ENCODE measurements at regions not wholly inside any gene's neighbourhood (a gene's known extent, or its start where the extent isn't known, plus 50 kb on each side); places are given as distances from the start of the nearest gene placed in this dataset.

DNA sequence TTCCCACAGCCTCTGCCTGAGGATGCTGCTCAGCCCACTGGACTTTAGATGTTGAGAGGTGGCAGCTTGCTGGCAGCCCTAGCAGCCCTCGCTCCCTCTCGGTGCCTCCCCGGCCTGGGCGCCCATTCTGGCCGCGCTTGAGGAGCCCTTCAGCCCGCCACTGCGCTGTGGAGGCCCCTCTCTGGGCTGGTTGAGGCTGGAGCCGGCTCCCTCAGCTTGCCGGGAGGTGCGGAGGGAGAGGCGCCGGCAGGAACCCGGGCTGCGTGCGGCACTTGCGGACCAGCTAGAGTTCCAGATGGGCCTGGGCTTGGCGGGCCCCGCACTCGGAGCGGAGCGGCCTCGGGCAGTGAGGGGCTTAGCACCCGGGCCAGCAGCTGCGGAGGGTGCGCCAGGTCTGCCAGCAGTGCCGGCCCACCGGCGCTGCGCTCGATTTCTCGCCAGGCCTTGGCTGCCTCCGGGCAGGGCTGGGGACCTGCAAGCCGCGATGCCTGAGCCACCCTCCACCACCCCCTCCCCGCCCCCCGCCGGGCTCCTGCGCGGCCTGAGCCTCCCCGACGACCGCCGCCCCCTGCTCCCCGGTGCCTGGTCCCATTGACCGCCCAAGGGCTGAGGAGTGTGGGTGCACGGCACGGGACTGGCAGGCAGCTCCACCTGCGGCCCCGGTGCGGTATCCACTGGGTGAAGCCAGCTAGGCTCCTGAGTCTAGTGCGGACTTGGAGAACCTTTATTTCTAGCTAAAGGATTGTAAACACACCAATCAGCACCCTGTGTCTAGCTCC, 446.2 kb downstream of the INSC start:
- TF ChIP-seq, protein P1, sequence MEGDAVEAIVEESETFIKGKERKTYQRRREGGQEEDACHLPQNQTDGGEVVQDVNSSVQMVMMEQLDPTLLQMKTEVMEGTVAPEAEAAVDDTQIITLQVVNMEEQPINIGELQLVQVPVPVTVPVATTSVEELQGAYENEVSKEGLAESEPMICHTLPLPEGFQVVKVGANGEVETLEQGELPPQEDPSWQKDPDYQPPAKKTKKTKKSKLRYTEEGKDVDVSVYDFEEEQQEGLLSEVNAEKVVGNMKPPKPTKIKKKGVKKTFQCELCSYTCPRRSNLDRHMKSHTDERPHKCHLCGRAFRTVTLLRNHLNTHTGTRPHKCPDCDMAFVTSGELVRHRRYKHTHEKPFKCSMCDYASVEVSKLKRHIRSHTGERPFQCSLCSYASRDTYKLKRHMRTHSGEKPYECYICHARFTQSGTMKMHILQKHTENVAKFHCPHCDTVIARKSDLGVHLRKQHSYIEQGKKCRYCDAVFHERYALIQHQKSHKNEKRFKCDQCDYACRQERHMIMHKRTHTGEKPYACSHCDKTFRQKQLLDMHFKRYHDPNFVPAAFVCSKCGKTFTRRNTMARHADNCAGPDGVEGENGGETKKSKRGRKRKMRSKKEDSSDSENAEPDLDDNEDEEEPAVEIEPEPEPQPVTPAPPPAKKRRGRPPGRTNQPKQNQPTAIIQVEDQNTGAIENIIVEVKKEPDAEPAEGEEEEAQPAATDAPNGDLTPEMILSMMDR (conservative IDR thresholded peaks at IDR 0.05; ENCODE audit: low read depth in 2 of 2), result no peak
- TF ChIP-seq POLR2AphosphoS5 (IDR thresholded peaks at IDR 0.05; ENCODE audit: low read depth) (no peak), ZNF114 (CRISPR knock-in tag; IDR thresholded peaks at IDR 0.05) (no peak), CREB1 (CRISPR knock-in tag; IDR thresholded peaks at IDR 0.05; ENCODE audit: low read depth) (no peak), EZH2 (IDR thresholded peaks at IDR 0.05; ENCODE audit: low read depth, unreplicated experiment) (no peak), EZH2phosphoT487 (IDR thresholded peaks at IDR 0.05; ENCODE audit: unreplicated experiment) (no peak), ZNF331 (CRISPR knock-in tag; IDR thresholded peaks at IDR 0.05; ENCODE audit: low read depth) (no peak), JUNB (IDR thresholded peaks at IDR 0.05; ENCODE audit: unreplicated experiment) (no peak), STAT1 (IDR thresholded peaks at IDR 0.05; ENCODE audit: unreplicated experiment) (no peak), NANOG (IDR thresholded peaks at IDR 0.05; ENCODE audit: borderline replicate concordance) (no peak)
- TF ChIP-seq, protein P2, sequence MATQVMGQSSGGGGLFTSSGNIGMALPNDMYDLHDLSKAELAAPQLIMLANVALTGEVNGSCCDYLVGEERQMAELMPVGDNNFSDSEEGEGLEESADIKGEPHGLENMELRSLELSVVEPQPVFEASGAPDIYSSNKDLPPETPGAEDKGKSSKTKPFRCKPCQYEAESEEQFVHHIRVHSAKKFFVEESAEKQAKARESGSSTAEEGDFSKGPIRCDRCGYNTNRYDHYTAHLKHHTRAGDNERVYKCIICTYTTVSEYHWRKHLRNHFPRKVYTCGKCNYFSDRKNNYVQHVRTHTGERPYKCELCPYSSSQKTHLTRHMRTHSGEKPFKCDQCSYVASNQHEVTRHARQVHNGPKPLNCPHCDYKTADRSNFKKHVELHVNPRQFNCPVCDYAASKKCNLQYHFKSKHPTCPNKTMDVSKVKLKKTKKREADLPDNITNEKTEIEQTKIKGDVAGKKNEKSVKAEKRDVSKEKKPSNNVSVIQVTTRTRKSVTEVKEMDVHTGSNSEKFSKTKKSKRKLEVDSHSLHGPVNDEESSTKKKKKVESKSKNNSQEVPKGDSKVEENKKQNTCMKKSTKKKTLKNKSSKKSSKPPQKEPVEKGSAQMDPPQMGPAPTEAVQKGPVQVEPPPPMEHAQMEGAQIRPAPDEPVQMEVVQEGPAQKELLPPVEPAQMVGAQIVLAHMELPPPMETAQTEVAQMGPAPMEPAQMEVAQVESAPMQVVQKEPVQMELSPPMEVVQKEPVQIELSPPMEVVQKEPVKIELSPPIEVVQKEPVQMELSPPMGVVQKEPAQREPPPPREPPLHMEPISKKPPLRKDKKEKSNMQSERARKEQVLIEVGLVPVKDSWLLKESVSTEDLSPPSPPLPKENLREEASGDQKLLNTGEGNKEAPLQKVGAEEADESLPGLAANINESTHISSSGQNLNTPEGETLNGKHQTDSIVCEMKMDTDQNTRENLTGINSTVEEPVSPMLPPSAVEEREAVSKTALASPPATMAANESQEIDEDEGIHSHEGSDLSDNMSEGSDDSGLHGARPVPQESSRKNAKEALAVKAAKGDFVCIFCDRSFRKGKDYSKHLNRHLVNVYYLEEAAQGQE (IDR thresholded peaks at IDR 0.05; ENCODE audit: unreplicated experiment), result no peak
- TF ChIP-seq, protein P3, sequence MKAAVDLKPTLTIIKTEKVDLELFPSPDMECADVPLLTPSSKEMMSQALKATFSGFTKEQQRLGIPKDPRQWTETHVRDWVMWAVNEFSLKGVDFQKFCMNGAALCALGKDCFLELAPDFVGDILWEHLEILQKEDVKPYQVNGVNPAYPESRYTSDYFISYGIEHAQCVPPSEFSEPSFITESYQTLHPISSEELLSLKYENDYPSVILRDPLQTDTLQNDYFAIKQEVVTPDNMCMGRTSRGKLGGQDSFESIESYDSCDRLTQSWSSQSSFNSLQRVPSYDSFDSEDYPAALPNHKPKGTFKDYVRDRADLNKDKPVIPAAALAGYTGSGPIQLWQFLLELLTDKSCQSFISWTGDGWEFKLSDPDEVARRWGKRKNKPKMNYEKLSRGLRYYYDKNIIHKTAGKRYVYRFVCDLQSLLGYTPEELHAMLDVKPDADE (IDR thresholded peaks at IDR 0.05), result no peak
- TF ChIP-seq, protein P4, sequence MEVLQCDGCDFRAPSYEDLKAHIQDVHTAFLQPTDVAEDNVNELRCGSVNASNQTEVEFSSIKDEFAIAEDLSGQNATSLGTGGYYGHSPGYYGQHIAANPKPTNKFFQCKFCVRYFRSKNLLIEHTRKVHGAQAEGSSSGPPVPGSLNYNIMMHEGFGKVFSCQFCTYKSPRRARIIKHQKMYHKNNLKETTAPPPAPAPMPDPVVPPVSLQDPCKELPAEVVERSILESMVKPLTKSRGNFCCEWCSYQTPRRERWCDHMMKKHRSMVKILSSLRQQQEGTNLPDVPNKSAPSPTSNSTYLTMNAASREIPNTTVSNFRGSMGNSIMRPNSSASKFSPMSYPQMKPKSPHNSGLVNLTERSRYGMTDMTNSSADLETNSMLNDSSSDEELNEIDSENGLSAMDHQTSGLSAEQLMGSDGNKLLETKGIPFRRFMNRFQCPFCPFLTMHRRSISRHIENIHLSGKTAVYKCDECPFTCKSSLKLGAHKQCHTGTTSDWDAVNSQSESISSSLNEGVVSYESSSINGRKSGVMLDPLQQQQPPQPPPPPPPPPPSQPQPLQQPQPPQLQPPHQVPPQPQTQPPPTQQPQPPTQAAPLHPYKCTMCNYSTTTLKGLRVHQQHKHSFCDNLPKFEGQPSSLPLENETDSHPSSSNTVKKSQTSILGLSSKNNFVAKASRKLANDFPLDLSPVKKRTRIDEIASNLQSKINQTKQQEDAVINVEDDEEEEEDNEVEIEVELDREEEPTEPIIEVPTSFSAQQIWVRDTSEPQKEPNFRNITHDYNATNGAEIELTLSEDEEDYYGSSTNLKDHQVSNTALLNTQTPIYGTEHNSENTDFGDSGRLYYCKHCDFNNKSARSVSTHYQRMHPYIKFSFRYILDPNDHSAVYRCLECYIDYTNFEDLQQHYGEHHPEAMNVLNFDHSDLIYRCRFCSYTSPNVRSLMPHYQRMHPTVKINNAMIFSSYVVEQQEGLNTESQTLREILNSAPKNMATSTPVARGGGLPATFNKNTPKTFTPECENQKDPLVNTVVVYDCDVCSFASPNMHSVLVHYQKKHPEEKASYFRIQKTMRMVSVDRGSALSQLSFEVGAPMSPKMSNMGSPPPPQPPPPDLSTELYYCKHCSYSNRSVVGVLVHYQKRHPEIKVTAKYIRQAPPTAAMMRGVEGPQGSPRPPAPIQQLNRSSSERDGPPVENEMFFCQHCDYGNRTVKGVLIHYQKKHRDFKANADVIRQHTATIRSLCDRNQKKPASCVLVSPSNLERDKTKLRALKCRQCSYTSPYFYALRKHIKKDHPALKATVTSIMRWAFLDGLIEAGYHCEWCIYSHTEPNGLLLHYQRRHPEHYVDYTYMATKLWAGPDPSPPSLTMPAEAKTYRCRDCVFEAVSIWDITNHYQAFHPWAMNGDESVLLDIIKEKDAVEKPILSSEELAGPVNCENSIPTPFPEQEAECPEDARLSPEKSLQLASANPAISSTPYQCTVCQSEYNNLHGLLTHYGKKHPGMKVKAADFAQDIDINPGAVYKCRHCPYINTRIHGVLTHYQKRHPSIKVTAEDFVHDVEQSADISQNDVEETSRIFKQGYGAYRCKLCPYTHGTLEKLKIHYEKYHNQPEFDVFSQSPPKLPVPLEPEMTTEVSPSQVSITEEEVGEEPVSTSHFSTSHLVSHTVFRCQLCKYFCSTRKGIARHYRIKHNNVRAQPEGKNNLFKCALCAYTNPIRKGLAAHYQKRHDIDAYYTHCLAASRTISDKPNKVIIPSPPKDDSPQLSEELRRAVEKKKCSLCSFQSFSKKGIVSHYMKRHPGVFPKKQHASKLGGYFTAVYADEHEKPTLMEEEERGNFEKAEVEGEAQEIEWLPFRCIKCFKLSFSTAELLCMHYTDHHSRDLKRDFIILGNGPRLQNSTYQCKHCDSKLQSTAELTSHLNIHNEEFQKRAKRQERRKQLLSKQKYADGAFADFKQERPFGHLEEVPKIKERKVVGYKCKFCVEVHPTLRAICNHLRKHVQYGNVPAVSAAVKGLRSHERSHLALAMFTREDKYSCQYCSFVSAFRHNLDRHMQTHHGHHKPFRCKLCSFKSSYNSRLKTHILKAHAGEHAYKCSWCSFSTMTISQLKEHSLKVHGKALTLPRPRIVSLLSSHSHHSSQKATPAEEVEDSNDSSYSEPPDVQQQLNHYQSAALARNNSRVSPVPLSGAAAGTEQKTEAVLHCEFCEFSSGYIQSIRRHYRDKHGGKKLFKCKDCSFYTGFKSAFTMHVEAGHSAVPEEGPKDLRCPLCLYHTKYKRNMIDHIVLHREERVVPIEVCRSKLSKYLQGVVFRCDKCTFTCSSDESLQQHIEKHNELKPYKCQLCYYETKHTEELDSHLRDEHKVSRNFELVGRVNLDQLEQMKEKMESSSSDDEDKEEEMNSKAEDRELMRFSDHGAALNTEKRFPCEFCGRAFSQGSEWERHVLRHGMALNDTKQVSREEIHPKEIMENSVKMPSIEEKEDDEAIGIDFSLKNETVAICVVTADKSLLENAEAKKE (CRISPR knock-in tag; IDR thresholded peaks at IDR 0.05), result no peak
